Activated CD4-positive, alpha-beta memory T cell treated with anti-CD3 and anti-CD28 coated beads for 36 hours (primary cell): ENCODE measurements at regions not wholly inside any gene's neighbourhood (a gene's known extent, or its start where the extent isn't known, plus 50 kb on each side); places are given as distances from the start of the nearest gene placed in this dataset.

Experiments
- CTCF ChIA-PET: fragments of 350-600 bp; sonication (Branson Sonifier 250); formaldehyde crosslinking; loops from one replicate; lab custom pipeline; 2021; ENCODE audit warnings: antibody characterized with exemption, inconsistent platforms; lab: Charles Lee
- POLR2A ChIA-PET: fragments of 350-600 bp; sonication (Branson Sonifier 250); formaldehyde crosslinking; loops from one replicate; lab custom pipeline; 2021; ENCODE audit warnings: antibody characterized with exemption; lab: Charles Lee
- DNase-seq: peaks from one replicate; pipeline ENCODE4 v3.0.0-alpha.2; 2020
- H3K27ac Mint-ChIP-seq: one replicate; pipeline ENCODE4 v1.8.0; 2021; ENCODE audit warnings: mixed read lengths
- H3K27me3 Mint-ChIP-seq: one replicate; pipeline ENCODE4 v1.8.0; 2021; ENCODE audit warnings: mixed read lengths
- H3K36me3 Mint-ChIP-seq: one replicate; pipeline ENCODE4 v1.8.0; 2021; ENCODE audit warnings: mixed read lengths
- H3K4me1 Mint-ChIP-seq: one replicate; pipeline ENCODE4 v1.8.0; 2021; ENCODE audit warnings: low read depth, mixed read lengths
- H3K4me3 Mint-ChIP-seq: one replicate; pipeline ENCODE4 v1.8.0; 2021; ENCODE audit warnings: mild to moderate bottlenecking, mixed read lengths
- H3K9me3 Mint-ChIP-seq: one replicate; pipeline ENCODE4 v1.8.0; 2021; ENCODE audit warnings: mixed read lengths
- intact Hi-C: fragments of 100-400 bp; cut with micrococcal nuclease; formaldehyde crosslinking; loops from one replicate; pipeline ENCODE4 v1.15.1; 2023

DNA sequence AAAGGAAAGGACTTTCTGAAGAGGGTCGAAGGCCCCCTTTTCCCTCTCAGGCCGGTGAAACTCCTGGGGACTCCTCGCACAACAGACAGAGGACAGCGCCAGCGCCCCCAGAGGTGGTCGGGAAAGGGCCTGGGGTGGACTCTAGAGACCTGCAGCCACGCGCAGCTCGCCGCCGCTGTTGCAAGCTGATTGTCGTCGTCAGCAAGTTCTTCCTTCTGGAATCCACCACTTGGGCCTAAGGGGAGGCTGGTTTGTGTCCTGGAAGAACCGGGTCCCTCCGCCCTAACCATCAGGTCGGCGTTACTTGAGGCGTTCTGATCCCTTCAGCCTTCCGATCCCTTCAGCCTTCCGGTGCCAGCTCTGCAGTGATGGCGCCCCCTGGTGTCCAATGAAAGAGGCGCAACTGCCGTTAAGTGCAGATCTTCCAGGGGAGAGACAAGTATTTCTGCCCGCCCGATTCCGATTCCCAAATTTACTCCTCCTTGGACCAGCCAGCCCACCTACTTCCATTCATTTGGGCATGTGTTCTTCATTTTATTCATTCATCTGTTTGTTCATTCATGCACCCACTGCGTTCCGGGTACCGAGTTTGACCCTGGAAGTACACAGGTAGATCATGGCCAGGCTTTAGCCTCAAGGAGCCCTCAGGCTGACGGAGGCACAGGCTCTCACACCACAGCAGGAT, 77.2 kb upstream of the SLC6A11 start:
- peak; percentile 80 for DNase-seq
- Mint-ChIP-seq H3K9me3 (peaks cover 6% of the 10 kb centered on the region), H3K27me3 (peaks cover 35% of the 10 kb centered on the region), H3K4me1 (peaks cover 2% of the 10 kb centered on the region), H3K4me3 (no peak overlapping the region), H3K36me3 (no peaks in the 10 kb centered on the region), H3K27ac (no peak overlapping the region)
- CTCF ChIA-PET, result interaction anchor here (0.6 to 4.1 kb wide), 36 partner anchors 8 to 418 kb away, joined by 3 to 48 read pairs (median 4); partner anchors contain the start of gene SEC13
- intact Hi-C loops, result loop anchor here (1.0 to 2.0 kb wide), 2 partner anchors 322 to 394 kb away; no protein-coding TSS in a partner anchor
- POLR2A ChIA-PET, result no interaction called here

DNA sequence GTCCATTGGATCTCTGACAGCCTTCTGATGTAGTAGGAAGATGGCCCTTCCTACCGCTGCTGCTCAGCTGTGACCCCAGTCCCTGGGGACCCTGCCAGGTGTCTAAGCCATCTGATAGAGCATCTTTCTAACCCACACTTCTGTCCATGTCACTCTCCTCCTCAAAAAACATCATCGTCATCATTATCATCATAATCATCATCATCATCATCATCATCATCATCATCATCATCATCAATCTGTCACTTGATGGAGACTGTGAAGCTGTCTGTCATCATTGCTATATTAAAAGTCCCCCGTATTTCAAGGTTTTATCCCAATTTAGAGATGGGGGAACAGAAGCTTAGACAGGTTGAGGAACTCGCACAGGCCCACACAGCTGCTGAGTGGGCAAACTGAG, 75.1 kb upstream of the SLC6A11 start:
- Mint-ChIP-seq H3K36me3 (no peaks in the 10 kb centered on the region), H3K4me1 (peaks cover 2% of the 10 kb centered on the region), H3K27me3 (peaks cover 27% of the 10 kb centered on the region), H3K27ac (no peak overlapping the region), H3K4me3 (no peak overlapping the region), H3K9me3 (no peaks in the 10 kb centered on the region)
- no peak for DNase-seq
- ChIA-PET CTCF (interaction anchor here (0.8 to 4.1 kb wide), 9 partner anchors 9 to 397 kb away, joined by 3 to 48 read pairs (median 5); no protein-coding TSS in a partner anchor), POLR2A (no interaction called here)
- intact Hi-C loops, result no loop called here

DNA sequence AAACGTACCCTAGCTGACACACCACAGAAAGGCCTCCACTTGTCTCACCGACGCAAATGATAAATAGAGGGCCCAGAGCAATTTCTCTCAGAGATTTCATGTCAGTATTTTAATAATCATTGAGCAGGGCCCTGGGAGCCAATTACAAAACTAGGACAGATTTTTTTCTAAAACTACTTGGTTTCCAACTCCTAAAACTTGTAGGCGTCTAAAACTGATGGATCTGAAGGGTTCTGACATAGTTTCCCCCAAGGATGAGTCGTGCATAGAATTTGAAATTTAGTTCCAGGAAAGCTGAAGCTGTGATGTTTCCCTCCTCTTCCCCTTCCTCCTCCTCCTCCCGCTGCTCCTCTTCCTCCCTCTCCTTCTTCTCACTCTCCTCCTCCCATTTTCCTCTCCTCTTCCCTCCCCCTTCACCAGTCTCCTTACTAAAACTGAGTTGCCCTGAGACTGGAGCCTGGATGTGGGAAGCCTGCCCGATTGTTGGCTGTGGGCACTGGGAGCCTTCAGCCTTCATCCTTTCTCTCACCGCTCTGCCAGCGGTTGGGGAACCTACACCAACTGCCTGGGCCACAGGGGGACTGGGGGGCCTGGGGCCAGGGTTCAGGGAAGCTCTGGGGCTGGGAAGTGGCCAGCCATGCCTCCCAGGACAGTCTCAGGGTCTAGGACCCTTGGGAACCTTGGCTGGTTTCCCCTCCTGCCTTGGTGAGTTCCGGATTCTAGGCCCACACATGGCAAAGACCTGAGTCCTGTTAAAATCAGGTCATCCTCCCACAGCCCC, 73.9 kb upstream of the SLC6A11 start:
- Mint-ChIP-seq H3K4me1 (peaks cover 2% of the 10 kb centered on the region), H3K27ac (no peak overlapping the region), H3K4me3 (no peak overlapping the region), H3K9me3 (no peaks in the 10 kb centered on the region), H3K27me3 (peaks cover 23% of the 10 kb centered on the region), H3K36me3 (no peaks in the 10 kb centered on the region)
- no peak for DNase-seq
- CTCF ChIA-PET, result interaction anchor here (1.0 to 4.1 kb wide), 4 partner anchors 188 to 398 kb away, joined by 3 to 48 read pairs (median 20); no protein-coding TSS in a partner anchor
- POLR2A ChIA-PET, result no interaction called here
- intact Hi-C loops, result no loop called here

GRCh38 chr3:10743366-10744097, 72.5 kb upstream of the SLC6A11 start:
- Mint-ChIP-seq H3K27ac (no peak overlapping the region), H3K4me3 (no peak overlapping the region), H3K27me3 (peaks cover 10% of the 10 kb centered on the region), H3K9me3 (no peaks in the 10 kb centered on the region), H3K36me3 (no peaks in the 10 kb centered on the region), H3K4me1 (peaks cover 2% of the 10 kb centered on the region)
- no peak for DNase-seq
- intact Hi-C loops, result no loop called here
- POLR2A ChIA-PET, result no interaction called here
- CTCF ChIA-PET, result interaction anchor here (0.7 to 1.7 kb wide), 3 partner anchors 15 to 1239 kb away, joined by 3 to 4 read pairs (median 3); no protein-coding TSS in a partner anchor

GRCh38 chr3:10744098-10744465, 71.9 kb upstream of the SLC6A11 start:
- Mint-ChIP-seq H3K9me3 (no peaks in the 10 kb centered on the region), H3K4me1 (peaks cover under 1% of the 10 kb centered on the region), H3K36me3 (no peaks in the 10 kb centered on the region), H3K4me3 (no peak overlapping the region), H3K27ac (no peak overlapping the region), H3K27me3 (peaks cover 7% of the 10 kb centered on the region)
- POLR2A ChIA-PET, result no interaction called here
- CTCF ChIA-PET, result interaction anchor here (1.1 to 1.7 kb wide), 2 partner anchors 15 to 400 kb away, joined by 3 to 4 read pairs; no protein-coding TSS in a partner anchor
- intact Hi-C loops, result no loop called here
- peak; percentile 61 for DNase-seq

DNA sequence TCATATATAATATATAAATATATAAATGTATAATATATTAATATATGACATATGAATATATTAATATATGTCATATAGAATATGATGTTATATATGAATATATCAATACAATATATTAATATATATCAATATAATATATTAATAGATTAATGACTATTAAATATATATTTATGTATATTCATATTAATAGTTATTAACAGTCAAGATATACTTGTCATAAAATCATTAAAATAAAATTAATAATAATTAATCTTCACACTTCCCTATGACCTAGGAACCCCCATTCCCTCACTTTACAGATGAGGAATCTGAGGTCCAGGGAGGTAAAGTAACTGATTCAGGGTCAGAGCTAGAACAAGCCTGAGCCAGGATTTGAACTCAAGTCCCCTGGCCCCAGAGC, 70.6 kb upstream of the SLC6A11 start:
- Mint-ChIP-seq H3K36me3 (no peaks in the 10 kb centered on the region), H3K4me1 (no peaks in the 10 kb centered on the region), H3K9me3 (no peaks in the 10 kb centered on the region), H3K4me3 (no peak overlapping the region), H3K27ac (no peak overlapping the region), H3K27me3 (peaks cover 6% of the 10 kb centered on the region)
- ChIA-PET POLR2A (no interaction called here), CTCF (no interaction called here)
- intact Hi-C loops, result no loop called here
- no peak for DNase-seq

GRCh38 chr3:10746001-10746400, 70.0 kb upstream of the SLC6A11 start:
- H3K27me3 Mint-ChIP-seq, result peaks cover 6% of the 10 kb centered on the region
- H3K9me3 Mint-ChIP-seq, result no peaks in the 10 kb centered on the region
- DNase-seq, result no peak
- H3K27ac Mint-ChIP-seq, result no peak overlapping the region
- H3K36me3 Mint-ChIP-seq, result no peaks in the 10 kb centered on the region
- ChIA-PET CTCF (no interaction called here), POLR2A (no interaction called here)
- H3K4me3 Mint-ChIP-seq, result no peak overlapping the region
- H3K4me1 Mint-ChIP-seq, result no peaks in the 10 kb centered on the region
- intact Hi-C loops, result no loop called here

DNA sequence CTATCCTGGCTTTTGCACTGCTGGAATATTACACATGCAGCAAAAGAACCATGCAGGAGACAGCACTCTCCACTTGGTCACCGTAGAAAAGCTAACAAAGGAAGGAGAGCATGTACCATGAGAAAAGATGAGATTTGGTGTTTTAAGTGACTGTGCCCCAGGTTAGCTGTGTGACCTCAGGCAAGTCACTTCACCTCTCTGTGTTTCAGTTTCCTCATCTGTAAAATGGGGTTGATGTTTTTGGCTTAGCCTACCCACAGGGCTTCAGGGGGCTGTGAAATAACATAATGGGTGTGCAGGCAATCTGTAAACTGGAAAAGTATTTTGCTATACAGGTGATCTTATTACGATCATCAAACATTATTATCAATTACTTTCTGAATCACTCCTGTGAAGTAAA, 69.3 kb upstream of the SLC6A11 start:
- Mint-ChIP-seq H3K36me3 (no peaks in the 10 kb centered on the region), H3K4me1 (no peaks in the 10 kb centered on the region), H3K9me3 (no peaks in the 10 kb centered on the region), H3K27ac (no peak overlapping the region), H3K4me3 (no peak overlapping the region), H3K27me3 (peaks cover 6% of the 10 kb centered on the region)
- no peak for DNase-seq
- POLR2A ChIA-PET, result no interaction called here
- intact Hi-C loops, result no loop called here
- CTCF ChIA-PET, result interaction anchor here (0.6 kb wide), 1 partner anchor 8 kb away, joined by 3 read pairs; no protein-coding TSS in a partner anchor

- Mint-ChIP-seq H3K27me3 (peaks cover 6% of the 10 kb centered on the region), H3K36me3 (no peaks in the 10 kb centered on the region), H3K9me3 (no peaks in the 10 kb centered on the region), H3K27ac (no peak overlapping the region), H3K4me1 (no peaks in the 10 kb centered on the region), H3K4me3 (no peak overlapping the region)
- no peak for DNase-seq
- ChIA-PET POLR2A (no interaction called here), CTCF (interaction anchor here (0.6 to 3.0 kb wide), 3 partner anchors 9 to 11 kb away, joined by 3 to 25 read pairs (median 11); no protein-coding TSS in a partner anchor)
- intact Hi-C loops, result no loop called here
These were observed 68.7 kb upstream of the SLC6A11 start for GRCh38 chr3:10747341-10747740.

DNA sequence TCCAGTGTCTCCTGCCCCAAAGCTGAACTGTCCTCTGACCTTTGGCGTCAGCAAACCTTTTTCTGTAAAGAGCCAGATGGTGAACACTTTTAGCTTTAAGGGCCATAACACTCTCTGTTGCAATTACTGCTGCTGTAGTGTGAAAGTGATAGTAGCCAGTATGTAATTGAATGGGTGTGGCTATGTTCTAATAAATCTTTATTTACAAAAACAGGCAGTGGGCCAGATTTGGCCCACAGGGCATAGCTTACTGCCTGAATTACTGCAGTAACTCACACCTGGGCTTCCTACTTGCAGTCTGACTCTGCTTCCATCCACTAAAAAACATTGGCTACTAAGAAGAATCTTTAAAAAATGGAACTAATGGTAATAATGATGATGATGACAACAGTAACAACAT, 68.0 kb upstream of the SLC6A11 start:
- Mint-ChIP-seq H3K27ac (no peak overlapping the region), H3K36me3 (no peaks in the 10 kb centered on the region), H3K4me3 (no peak overlapping the region), H3K27me3 (peaks cover 6% of the 10 kb centered on the region), H3K9me3 (no peaks in the 10 kb centered on the region), H3K4me1 (no peaks in the 10 kb centered on the region)
- POLR2A ChIA-PET, result no interaction called here
- intact Hi-C loops, result no loop called here
- DNase-seq, result no peak
- CTCF ChIA-PET, result interaction anchor here (2.8 to 3.0 kb wide), 2 partner anchors 9 to 10 kb away, joined by 11 to 25 read pairs; no protein-coding TSS in a partner anchor

DNA sequence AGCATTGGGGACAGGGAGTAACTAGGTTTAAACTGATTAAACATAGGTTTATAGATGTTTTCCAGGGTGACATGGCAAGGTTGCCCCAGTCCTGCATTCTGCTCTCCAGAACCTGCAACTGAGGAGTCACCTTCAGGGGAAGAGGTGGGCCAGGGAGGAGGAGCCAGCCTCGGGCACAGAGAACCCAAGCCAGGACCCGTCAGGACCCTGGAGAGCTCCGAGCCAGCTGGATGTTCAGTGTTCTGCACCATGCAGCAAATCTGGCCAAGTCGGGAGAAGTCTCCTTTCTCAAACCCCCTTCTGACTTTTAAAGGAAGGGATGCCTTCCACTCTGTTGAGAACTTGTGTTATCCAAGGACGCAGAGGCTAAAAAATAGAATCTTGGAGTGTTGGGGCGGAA, 62.1 kb upstream of the SLC6A11 start:
- peak; percentile 61 for DNase-seq
- H3K4me3 Mint-ChIP-seq, result no peak overlapping the region
- CTCF ChIA-PET, result interaction anchor here (1.3 to 2.5 kb wide), 2 partner anchors 13 to 15 kb away, joined by 3 to 13 read pairs; no protein-coding TSS in a partner anchor

More for the DNA sequence above, 62.1 kb upstream of the SLC6A11 start:
- Mint-ChIP-seq H3K27me3 (peaks cover 20% of the 10 kb centered on the region), H3K4me1 (peaks cover 6% of the 10 kb centered on the region), H3K27ac (no peak overlapping the region), H3K36me3 (no peaks in the 10 kb centered on the region), H3K9me3 (no peaks in the 10 kb centered on the region)
- POLR2A ChIA-PET, result no interaction called here
- intact Hi-C loops, result loop anchor here (10.0 kb wide), 1 partner anchor 191 kb away; no protein-coding TSS in a partner anchor
